ENCODE measurements at regions not wholly inside any gene's neighbourhood (a gene's known extent, or its start where the extent isn't known, plus 50 kb on each side); places are given as distances from the start of the nearest gene placed in this dataset.

DNA sequence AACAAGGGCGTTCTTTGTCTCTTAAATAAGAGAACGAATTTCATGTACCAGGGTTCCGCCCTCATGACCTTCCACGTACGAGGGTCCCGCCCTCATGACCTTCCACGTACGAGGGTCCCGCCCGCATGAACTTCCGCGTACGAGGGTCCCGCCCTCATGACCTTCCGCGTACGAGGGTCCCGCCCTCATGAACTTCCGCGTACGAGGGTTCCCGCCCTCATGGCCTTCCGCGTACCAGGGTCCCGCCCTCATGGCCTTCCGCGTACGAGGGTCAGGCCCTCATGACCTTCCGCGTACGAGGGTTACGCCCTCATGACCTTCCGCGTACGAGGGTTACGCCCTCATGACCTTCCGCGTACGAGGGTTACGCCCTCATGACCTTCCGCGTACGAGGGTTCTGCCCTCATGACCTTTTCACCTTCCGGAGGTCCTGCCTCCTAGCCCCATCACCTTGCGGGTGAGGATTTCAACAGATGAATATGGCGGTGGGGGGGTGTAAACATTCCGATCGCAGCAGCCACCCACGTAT, 273.9 kb upstream of the ADAMTS16 start (continued):
- TF ChIP-seq, protein P1, sequence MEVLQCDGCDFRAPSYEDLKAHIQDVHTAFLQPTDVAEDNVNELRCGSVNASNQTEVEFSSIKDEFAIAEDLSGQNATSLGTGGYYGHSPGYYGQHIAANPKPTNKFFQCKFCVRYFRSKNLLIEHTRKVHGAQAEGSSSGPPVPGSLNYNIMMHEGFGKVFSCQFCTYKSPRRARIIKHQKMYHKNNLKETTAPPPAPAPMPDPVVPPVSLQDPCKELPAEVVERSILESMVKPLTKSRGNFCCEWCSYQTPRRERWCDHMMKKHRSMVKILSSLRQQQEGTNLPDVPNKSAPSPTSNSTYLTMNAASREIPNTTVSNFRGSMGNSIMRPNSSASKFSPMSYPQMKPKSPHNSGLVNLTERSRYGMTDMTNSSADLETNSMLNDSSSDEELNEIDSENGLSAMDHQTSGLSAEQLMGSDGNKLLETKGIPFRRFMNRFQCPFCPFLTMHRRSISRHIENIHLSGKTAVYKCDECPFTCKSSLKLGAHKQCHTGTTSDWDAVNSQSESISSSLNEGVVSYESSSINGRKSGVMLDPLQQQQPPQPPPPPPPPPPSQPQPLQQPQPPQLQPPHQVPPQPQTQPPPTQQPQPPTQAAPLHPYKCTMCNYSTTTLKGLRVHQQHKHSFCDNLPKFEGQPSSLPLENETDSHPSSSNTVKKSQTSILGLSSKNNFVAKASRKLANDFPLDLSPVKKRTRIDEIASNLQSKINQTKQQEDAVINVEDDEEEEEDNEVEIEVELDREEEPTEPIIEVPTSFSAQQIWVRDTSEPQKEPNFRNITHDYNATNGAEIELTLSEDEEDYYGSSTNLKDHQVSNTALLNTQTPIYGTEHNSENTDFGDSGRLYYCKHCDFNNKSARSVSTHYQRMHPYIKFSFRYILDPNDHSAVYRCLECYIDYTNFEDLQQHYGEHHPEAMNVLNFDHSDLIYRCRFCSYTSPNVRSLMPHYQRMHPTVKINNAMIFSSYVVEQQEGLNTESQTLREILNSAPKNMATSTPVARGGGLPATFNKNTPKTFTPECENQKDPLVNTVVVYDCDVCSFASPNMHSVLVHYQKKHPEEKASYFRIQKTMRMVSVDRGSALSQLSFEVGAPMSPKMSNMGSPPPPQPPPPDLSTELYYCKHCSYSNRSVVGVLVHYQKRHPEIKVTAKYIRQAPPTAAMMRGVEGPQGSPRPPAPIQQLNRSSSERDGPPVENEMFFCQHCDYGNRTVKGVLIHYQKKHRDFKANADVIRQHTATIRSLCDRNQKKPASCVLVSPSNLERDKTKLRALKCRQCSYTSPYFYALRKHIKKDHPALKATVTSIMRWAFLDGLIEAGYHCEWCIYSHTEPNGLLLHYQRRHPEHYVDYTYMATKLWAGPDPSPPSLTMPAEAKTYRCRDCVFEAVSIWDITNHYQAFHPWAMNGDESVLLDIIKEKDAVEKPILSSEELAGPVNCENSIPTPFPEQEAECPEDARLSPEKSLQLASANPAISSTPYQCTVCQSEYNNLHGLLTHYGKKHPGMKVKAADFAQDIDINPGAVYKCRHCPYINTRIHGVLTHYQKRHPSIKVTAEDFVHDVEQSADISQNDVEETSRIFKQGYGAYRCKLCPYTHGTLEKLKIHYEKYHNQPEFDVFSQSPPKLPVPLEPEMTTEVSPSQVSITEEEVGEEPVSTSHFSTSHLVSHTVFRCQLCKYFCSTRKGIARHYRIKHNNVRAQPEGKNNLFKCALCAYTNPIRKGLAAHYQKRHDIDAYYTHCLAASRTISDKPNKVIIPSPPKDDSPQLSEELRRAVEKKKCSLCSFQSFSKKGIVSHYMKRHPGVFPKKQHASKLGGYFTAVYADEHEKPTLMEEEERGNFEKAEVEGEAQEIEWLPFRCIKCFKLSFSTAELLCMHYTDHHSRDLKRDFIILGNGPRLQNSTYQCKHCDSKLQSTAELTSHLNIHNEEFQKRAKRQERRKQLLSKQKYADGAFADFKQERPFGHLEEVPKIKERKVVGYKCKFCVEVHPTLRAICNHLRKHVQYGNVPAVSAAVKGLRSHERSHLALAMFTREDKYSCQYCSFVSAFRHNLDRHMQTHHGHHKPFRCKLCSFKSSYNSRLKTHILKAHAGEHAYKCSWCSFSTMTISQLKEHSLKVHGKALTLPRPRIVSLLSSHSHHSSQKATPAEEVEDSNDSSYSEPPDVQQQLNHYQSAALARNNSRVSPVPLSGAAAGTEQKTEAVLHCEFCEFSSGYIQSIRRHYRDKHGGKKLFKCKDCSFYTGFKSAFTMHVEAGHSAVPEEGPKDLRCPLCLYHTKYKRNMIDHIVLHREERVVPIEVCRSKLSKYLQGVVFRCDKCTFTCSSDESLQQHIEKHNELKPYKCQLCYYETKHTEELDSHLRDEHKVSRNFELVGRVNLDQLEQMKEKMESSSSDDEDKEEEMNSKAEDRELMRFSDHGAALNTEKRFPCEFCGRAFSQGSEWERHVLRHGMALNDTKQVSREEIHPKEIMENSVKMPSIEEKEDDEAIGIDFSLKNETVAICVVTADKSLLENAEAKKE (CRISPR knock-in tag; IDR thresholded peaks at IDR 0.05): no peak
- no peak for TF ChIP-seq EZH2 (IDR thresholded peaks at IDR 0.05; ENCODE audit: low read depth, unreplicated experiment)

DNA sequence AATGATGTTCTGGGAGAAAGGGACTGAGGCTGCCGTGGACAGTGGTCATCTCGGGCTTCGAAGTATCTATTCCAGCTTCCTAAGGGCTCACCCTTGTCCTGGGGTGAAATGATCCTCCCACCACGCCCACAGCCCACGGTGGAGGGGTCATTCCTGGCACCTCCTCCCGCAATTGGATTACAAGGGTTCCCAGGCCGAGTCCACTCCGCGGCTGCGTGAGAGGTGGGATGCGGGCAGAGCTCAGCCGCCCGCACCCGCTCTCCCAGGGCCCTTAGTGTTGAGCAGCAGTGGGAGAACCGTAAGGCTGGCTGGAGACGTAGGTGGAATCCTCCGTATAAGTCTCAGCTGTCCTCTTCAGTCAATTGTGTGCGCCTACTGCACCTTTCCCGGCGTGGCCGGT, 273.3 kb upstream of the ADAMTS16 start:
- DNase-seq (ENCODE audit: low spot score) (no peak), ATAC-seq (no peak)
- no peaks in the 10 kb centered on the region for H3K4me1 Mint-ChIP-seq
- H3K79me2 ChIP-seq (replicated peaks; ENCODE audit: insufficient read depth): no peaks in the 10 kb centered on the region
- H3K27me3 Mint-ChIP-seq (ENCODE audit: insufficient read depth, low read depth, poor library complexity): peaks cover 2% of the 10 kb centered on the region
- no peaks in the 10 kb centered on the region for H3F3A ChIP-seq (replicated peaks; ENCODE audit: low read depth)
- H3K9me2 ChIP-seq (ENCODE audit: insufficient read depth): no peaks in the 10 kb centered on the region
- no peaks in the 10 kb centered on the region for H3K27me3 ChIP-seq (ENCODE audit: insufficient read depth)
- peaks cover 2% of the 10 kb centered on the region; the same call in 1 of the 3 replicates for H3K36me3 Mint-ChIP-seq (ENCODE audit: low read depth)
- H3K4me2 ChIP-seq: no peak overlapping the region
- no peak overlapping the region for H3K27ac ChIP-seq (ENCODE audit: low read depth)
- H3K27ac Mint-ChIP-seq: no peak overlapping the region
- H3K36me3 ChIP-seq (ENCODE audit: insufficient read depth): no peaks in the 10 kb centered on the region
- H3K4me3 ChIP-seq: no peak overlapping the region
- H3K4me1 ChIP-seq (ENCODE audit: insufficient read depth): no peaks in the 10 kb centered on the region
- H3K4me3 Mint-ChIP-seq: no peak overlapping the region
- H2AFZ ChIP-seq: no peak overlapping the region
- H4K20me1 ChIP-seq (replicated peaks; ENCODE audit: insufficient read depth): no peaks in the 10 kb centered on the region
- H3K9me3 Mint-ChIP-seq: peaks cover 9% of the 10 kb centered on the region; the same call in 2 of the 3 replicates
- TF ChIP-seq CREB1 (CRISPR knock-in tag; IDR thresholded peaks at IDR 0.05; ENCODE audit: low read depth): no peak
- no peak for TF ChIP-seq EZH2 (IDR thresholded peaks at IDR 0.05; ENCODE audit: low read depth, unreplicated experiment)
- no peak for TF ChIP-seq EZH2phosphoT487 (IDR thresholded peaks at IDR 0.05; ENCODE audit: unreplicated experiment)
- TF ChIP-seq CTCF (conservative IDR thresholded peaks at IDR 0.05; ENCODE audit: low read depth in 2 of 2): no peak
- TF ChIP-seq, protein P1 (CRISPR knock-in tag; IDR thresholded peaks at IDR 0.05): no peak

All from GM23338 (cell line).